Osteocyte (in vitro differentiated cells): ENCODE measurements at regions not wholly inside any gene's neighbourhood (a gene's known extent, or its start where the extent isn't known, plus 50 kb on each side); places are given as distances from the start of the nearest gene placed in this dataset.
"Not testable (repeated sequence)": the region's sequence is repeated elsewhere in the genome, so short reads cannot be mapped to it uniquely, and the experiment has no call there.

Source experiments
- DNase-seq: peaks from one replicate; pipeline ENCODE4 v3.0.0; 2021; ENCODE audit warnings: mixed read lengths; ENCODE audit not compliant: unreplicated experiment; ENCODE audit errors: extremely low spot score
- H3K27ac Mint-ChIP-seq: one replicate; pipeline ENCODE4 v1.8.0; 2021; ENCODE audit warnings: mild to moderate bottlenecking, mixed read lengths; ENCODE audit not compliant: unreplicated experiment
- H3K27me3 Mint-ChIP-seq: one replicate; pipeline ENCODE4 v1.8.0; 2021; ENCODE audit warnings: mixed read lengths; ENCODE audit not compliant: unreplicated experiment
- H3K36me3 Mint-ChIP-seq: one replicate; pipeline ENCODE4 v1.8.0; 2021; ENCODE audit warnings: mixed read lengths; ENCODE audit not compliant: unreplicated experiment
- H3K4me1 Mint-ChIP-seq: one replicate; pipeline ENCODE4 v1.8.0; 2021; ENCODE audit warnings: mixed read lengths; ENCODE audit not compliant: unreplicated experiment
- H3K4me3 Mint-ChIP-seq: one replicate; pipeline ENCODE4 v1.8.0; 2021; ENCODE audit warnings: mild to moderate bottlenecking, moderate library complexity, mixed read lengths; ENCODE audit not compliant: unreplicated experiment
- H3K9me3 Mint-ChIP-seq: one replicate; pipeline ENCODE4 v1.8.0; 2021; ENCODE audit warnings: mixed read lengths; ENCODE audit not compliant: unreplicated experiment
- CTCF ChIP-seq: fragments of 200-600 bp; sonication (generic); IDR thresholded peaks from 2 replicates; pipeline ENCODE4 v1.5.0; 2021; ENCODE audit warnings: antibody characterized with exemption, mild to moderate bottlenecking, moderate library complexity

- TF ChIP-seq CTCF = no peak
- H3K4me1 Mint-ChIP-seq = no peaks in the 10 kb centered on the region
- DNase-seq = no peak
- no peak overlapping the region for H3K4me3 Mint-ChIP-seq
- H3K36me3 Mint-ChIP-seq = no peaks in the 10 kb centered on the region
- H3K27ac Mint-ChIP-seq = no peak overlapping the region
- H3K9me3 Mint-ChIP-seq = peaks cover 13% of the 10 kb centered on the region
- no peaks in the 10 kb centered on the region for H3K27me3 Mint-ChIP-seq
These were observed 1518.3 kb downstream of the RPIA start for GRCh38 chr2:90209806-90210205.

- not testable (repeated sequence) for DNase-seq
These were observed 1524.4 kb downstream of the RPIA start for GRCh38 chr2:90215880-90216279.

GRCh38 chr2:90216801-90217200 lies 1525.3 kb downstream of the RPIA start:
- not testable (repeated sequence) for H3K36me3 Mint-ChIP-seq
- peaks cover 18% of the 10 kb centered on the region for H3K9me3 Mint-ChIP-seq

More at GRCh38 chr2:90215880-90216279, 1524.4 kb downstream of the RPIA start:
- H3K27me3 Mint-ChIP-seq, H3K27ac Mint-ChIP-seq, H3K4me3 Mint-ChIP-seq, H3K36me3 Mint-ChIP-seq, H3K4me1 Mint-ChIP-seq: not testable (repeated sequence)
- peaks cover 12% of the 10 kb centered on the region for H3K9me3 Mint-ChIP-seq

GRCh38 chr2:90218534-90218933 lies 1527.1 kb downstream of the RPIA start:
- not testable (repeated sequence) for H3K4me1 Mint-ChIP-seq, H3K4me3 Mint-ChIP-seq, DNase-seq, H3K36me3 Mint-ChIP-seq, H3K27ac Mint-ChIP-seq, H3K27me3 Mint-ChIP-seq
- peaks cover 21% of the 10 kb centered on the region for H3K9me3 Mint-ChIP-seq

More at GRCh38 chr2:90216801-90217200, 1525.3 kb downstream of the RPIA start:
- not testable (repeated sequence) for H3K4me1 Mint-ChIP-seq, H3K27me3 Mint-ChIP-seq, H3K27ac Mint-ChIP-seq, DNase-seq, H3K4me3 Mint-ChIP-seq

- not testable (repeated sequence) for H3K4me3 Mint-ChIP-seq, H3K27me3 Mint-ChIP-seq, H3K4me1 Mint-ChIP-seq, DNase-seq, H3K36me3 Mint-ChIP-seq, H3K27ac Mint-ChIP-seq
- H3K9me3 Mint-ChIP-seq = peaks cover 21% of the 10 kb centered on the region
These were observed 1529.3 kb downstream of the RPIA start for GRCh38 chr2:90220623-90221299.

- H3K36me3 Mint-ChIP-seq = no peaks in the 10 kb centered on the region
- H3K27me3 Mint-ChIP-seq = no peaks in the 10 kb centered on the region
- H3K4me1 Mint-ChIP-seq = no peaks in the 10 kb centered on the region
These were observed 1529.8 kb downstream of the RPIA start for GRCh38 chr2:90221300-90221651.

GRCh38 chr2:90224767-90225166 lies 1533.3 kb downstream of the RPIA start:
- H3K36me3 Mint-ChIP-seq, H3K27me3 Mint-ChIP-seq, H3K27ac Mint-ChIP-seq, H3K4me3 Mint-ChIP-seq, H3K4me1 Mint-ChIP-seq, DNase-seq: not testable (repeated sequence)
- H3K9me3 Mint-ChIP-seq = peaks cover 23% of the 10 kb centered on the region

More at GRCh38 chr2:90221300-90221651, 1529.8 kb downstream of the RPIA start:
- Mint-ChIP-seq H3K4me3 (no peak overlapping the region), H3K27ac (no peak overlapping the region), H3K9me3 (peaks cover 26% of the 10 kb centered on the region)
- TF ChIP-seq CTCF = no peak
- DNase-seq = no peak

- H3K4me1 Mint-ChIP-seq, DNase-seq, H3K27ac Mint-ChIP-seq, H3K27me3 Mint-ChIP-seq, H3K36me3 Mint-ChIP-seq, H3K4me3 Mint-ChIP-seq: not testable (repeated sequence)
- peaks cover 16% of the 10 kb centered on the region for H3K9me3 Mint-ChIP-seq
These were observed 1535.1 kb downstream of the RPIA start for GRCh38 chr2:90226465-90227072.

GRCh38 chr2:90231199-90231598 lies 1539.7 kb downstream of the RPIA start:
- not testable (repeated sequence) for H3K4me3 Mint-ChIP-seq, H3K4me1 Mint-ChIP-seq, H3K36me3 Mint-ChIP-seq, H3K27me3 Mint-ChIP-seq, H3K27ac Mint-ChIP-seq, DNase-seq
- H3K9me3 Mint-ChIP-seq = peaks cover 11% of the 10 kb centered on the region

- H3K4me1 Mint-ChIP-seq, DNase-seq, H3K27me3 Mint-ChIP-seq, H3K4me3 Mint-ChIP-seq, H3K9me3 Mint-ChIP-seq, H3K36me3 Mint-ChIP-seq, H3K27ac Mint-ChIP-seq: not testable (repeated sequence)
These were observed 1544.0 kb downstream of the RPIA start for GRCh38 chr2:90235452-90235851.
